Colonic mucosa (tissue), 4 donors: ENCODE measurements at regions not wholly inside any gene's neighbourhood (a gene's known extent, or its start where the extent isn't known, plus 50 kb on each side); places are given as distances from the start of the nearest gene placed in this dataset.
"Not testable (repeated sequence)": the region's sequence is repeated elsewhere in the genome, so short reads cannot be mapped to it uniquely, and the experiment has no call there.

Source experiments
- DNase-seq: peaks from one replicate; pipeline ENCODE4 v3.0.0-alpha.2; 2020
- H3K27ac ChIP-seq: fragments of 200-600 bp; one replicate; pipeline ENCODE4 v1.8.0; 2021
- H3K27me3 ChIP-seq: fragments of 200-600 bp; one replicate; pipeline ENCODE4 v1.8.0; 2021
- H3K36me3 ChIP-seq: fragments of 200-600 bp; one replicate; pipeline ENCODE4 v1.8.0; 2021
- H3K4me1 ChIP-seq: fragments of 200-600 bp; one replicate; pipeline ENCODE4 v1.8.0; 2021; ENCODE audit warnings: mild to moderate bottlenecking
- H3K4me3 ChIP-seq: fragments of 200-600 bp; one replicate; pipeline ENCODE4 v1.8.0; 2021
- H3K9ac ChIP-seq, 2 donors: one replicate each; pipeline ENCODE4 v1.7.0; 2013; ENCODE audit warnings: control low read depth in 2 of 2, low read depth in 2 of 2, low read length in 2 of 2
- H3K9me3 ChIP-seq: fragments of 200-600 bp; one replicate; pipeline ENCODE4 v1.8.0; 2021
- CTCF ChIP-seq: fragments of 200-600 bp; IDR thresholded peaks from one replicate; pipeline ENCODE4 v1.8.0; 2022; ENCODE audit warnings: antibody characterized with exemption, mild to moderate bottlenecking
- intact Hi-C: fragments of 100-400 bp; cut with DNase I; formaldehyde crosslinking; loops from one replicate; pipeline ENCODE4 v1.14.1; 2022
- donor health status: healthy.
- donor health status: DM: no; HTN: no; CAD: no.
- donor health status: DM: no; HTN: no; CAD: no.

GRCh38 chr11:23781803-23782560, 714.9 kb upstream of the LUZP2 start:
- intact Hi-C loops = no loop called here
- Histone ChIP-seq H3K27me3 (no peaks in the 10 kb centered on the region), H3K36me3 (no peaks in the 10 kb centered on the region), H3K9ac (no peak overlapping the region), H3K9me3 (no peaks in the 10 kb centered on the region), H3K27ac (no peak overlapping the region), H3K4me3 (no peak overlapping the region), H3K4me1 (no peaks in the 10 kb centered on the region)
- no peak for TF ChIP-seq CTCF
- no peak for DNase-seq

GRCh38 chr11:23786974-23787373, 709.9 kb upstream of the LUZP2 start:
- H3K27me3 ChIP-seq, H3K27ac ChIP-seq, H3K4me1 ChIP-seq, H3K9ac ChIP-seq, DNase-seq, H3K36me3 ChIP-seq, H3K4me3 ChIP-seq, H3K9me3 ChIP-seq, intact Hi-C loops: not testable (repeated sequence)

DNA sequence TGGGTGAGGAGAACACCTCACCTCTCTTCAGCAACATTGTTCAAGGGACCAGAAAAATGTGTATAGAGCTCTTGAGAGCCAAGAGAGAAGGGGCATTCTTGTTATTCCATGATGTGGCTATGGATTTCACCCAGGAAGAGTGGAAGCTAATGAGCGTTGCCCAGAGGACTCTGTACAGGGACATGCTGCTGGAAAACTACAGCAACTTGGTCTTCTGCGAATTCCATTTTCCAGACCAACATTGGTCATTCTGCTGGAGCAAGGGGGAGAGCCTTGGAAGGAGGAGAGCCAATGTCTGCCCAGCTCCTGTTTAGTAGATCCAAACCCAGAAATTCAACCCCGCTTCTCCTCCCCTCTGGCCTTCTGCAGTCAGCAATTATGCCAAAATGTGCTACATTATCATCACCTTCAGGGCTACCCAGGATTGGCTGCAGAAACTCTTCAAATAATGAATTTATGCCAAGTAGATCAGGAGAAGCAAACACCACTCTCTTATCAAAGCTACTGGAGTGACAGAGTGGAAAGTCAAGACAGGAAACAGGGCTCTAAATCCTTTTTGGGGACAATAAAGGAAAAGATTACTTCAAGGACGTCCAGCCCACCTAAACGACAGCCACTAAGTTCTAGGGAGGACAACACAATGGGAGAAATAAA, 707.5 kb upstream of the LUZP2 start:
- Histone ChIP-seq H3K36me3 (no peaks in the 10 kb centered on the region), H3K27ac (peak overlapping the region; percentile 75), H3K27me3 (no peaks in the 10 kb centered on the region), H3K4me1 (no peaks in the 10 kb centered on the region), H3K4me3 (no peak overlapping the region), H3K9ac (no peak overlapping the region), H3K9me3 (no peaks in the 10 kb centered on the region)
- no peak for TF ChIP-seq CTCF
- intact Hi-C loops = no loop called here
- no peak for DNase-seq

DNA sequence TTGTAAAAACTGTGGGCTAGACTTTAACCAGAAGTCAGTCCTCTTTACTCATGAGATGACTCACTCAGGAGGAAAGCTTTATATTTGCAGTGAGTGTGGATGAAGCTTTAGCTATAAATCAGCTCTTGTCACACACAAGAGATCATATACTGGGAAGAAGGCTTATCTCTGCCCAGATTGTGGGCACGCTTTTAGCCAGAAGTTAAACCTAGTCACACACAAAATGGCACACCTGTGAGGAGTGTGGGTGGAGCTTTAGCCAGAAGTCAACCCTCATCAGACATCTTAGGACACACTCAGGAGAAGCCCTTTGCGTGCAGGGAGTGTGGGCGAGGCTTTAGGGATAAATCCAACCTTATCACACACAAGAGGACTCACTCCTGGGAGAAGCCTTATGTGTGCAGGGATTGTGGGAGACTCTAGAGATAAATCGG, 706.9 kb upstream of the LUZP2 start:
- Histone ChIP-seq H3K36me3 (no peaks in the 10 kb centered on the region), H3K27me3 (no peaks in the 10 kb centered on the region), H3K4me1 (no peaks in the 10 kb centered on the region), H3K9me3 (no peaks in the 10 kb centered on the region), H3K4me3 (no peak overlapping the region), H3K27ac (peak overlapping the region; percentile 75), H3K9ac (no peak overlapping the region)
- intact Hi-C loops = no loop called here
- TF ChIP-seq CTCF = no peak
- peak; percentile 68 for DNase-seq

GRCh38 chr11:23797624-23798419, 699.0 kb upstream of the LUZP2 start:
- peak; percentile 37 for DNase-seq
- Histone ChIP-seq H3K4me3 (no peak overlapping the region), H3K9me3 (no peaks in the 10 kb centered on the region), H3K4me1 (peaks cover 6% of the 10 kb centered on the region), H3K36me3 (no peaks in the 10 kb centered on the region), H3K27me3 (no peaks in the 10 kb centered on the region), H3K27ac (peak overlapping the region; percentile 35), H3K9ac (no peak overlapping the region)
- intact Hi-C loops = no loop called here
- TF ChIP-seq CTCF = no peak

DNA sequence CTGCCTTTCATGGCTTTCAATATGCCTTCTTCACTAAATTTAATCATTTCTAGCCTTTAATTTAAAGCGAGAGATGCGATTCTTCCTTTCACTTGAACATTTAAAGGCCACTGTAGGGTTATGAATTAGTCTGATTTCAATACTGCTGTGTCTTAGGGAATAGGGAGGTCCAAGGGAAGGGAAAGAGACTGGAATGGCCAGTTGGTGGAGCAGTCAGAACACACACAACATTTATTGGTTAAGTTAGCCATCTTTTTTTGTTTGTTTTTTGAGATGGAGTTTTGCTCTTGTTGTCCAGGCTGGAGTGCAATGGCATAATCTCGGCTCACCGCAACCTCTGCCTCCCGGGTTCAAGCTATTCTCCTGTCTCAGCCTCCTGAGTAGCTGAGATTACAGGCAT, 662.5 kb upstream of the LUZP2 start:
- H3K27ac ChIP-seq, H3K9me3 ChIP-seq, H3K36me3 ChIP-seq, DNase-seq, H3K27me3 ChIP-seq, intact Hi-C loops, H3K4me3 ChIP-seq, H3K9ac ChIP-seq, H3K4me1 ChIP-seq: not testable (repeated sequence)
